Mesothelial cell of epicardium (in vitro differentiated cells): ENCODE measurements at regions not wholly inside any gene's neighbourhood (a gene's known extent, or its start where the extent isn't known, plus 50 kb on each side); places are given as distances from the start of the nearest gene placed in this dataset.

Source experiments
- DNase-seq, 2 experiments: peaks; one replicate each; pipeline ENCODE4 v3.0.0; 2021; ENCODE audit warnings: low spot score in 2 of 2; ENCODE audit not compliant: unreplicated experiment in 2 of 2
- H3K27ac Mint-ChIP-seq: 2 replicates; pipeline ENCODE4 v1.8.0; 2021; ENCODE audit warnings: mixed read lengths
- H3K27me3 Mint-ChIP-seq: 2 replicates; pipeline ENCODE4 v1.8.0; 2021; ENCODE audit warnings: low read depth, mixed read lengths
- H3K36me3 Mint-ChIP-seq: 2 replicates; pipeline ENCODE4 v1.8.0; 2021; ENCODE audit warnings: mixed read lengths
- H3K4me1 Mint-ChIP-seq: 2 replicates; pipeline ENCODE4 v1.8.0; 2021; ENCODE audit warnings: mixed read lengths
- H3K4me3 Mint-ChIP-seq: 2 replicates; pipeline ENCODE4 v1.8.0; 2021; ENCODE audit warnings: mild to moderate bottlenecking, moderate library complexity, mixed read lengths
- H3K9me3 Mint-ChIP-seq: 2 replicates; pipeline ENCODE4 v1.8.0; 2021; ENCODE audit warnings: mixed read lengths
- TF ChIP-seq, protein P1 (sequence below): fragments of 200-600 bp; sonication (generic); IDR thresholded peaks from one replicate; pipeline ENCODE4 v1.5.0; 2021; ENCODE audit warnings: antibody characterized with exemption; ENCODE audit not compliant: unreplicated experiment

DNA sequence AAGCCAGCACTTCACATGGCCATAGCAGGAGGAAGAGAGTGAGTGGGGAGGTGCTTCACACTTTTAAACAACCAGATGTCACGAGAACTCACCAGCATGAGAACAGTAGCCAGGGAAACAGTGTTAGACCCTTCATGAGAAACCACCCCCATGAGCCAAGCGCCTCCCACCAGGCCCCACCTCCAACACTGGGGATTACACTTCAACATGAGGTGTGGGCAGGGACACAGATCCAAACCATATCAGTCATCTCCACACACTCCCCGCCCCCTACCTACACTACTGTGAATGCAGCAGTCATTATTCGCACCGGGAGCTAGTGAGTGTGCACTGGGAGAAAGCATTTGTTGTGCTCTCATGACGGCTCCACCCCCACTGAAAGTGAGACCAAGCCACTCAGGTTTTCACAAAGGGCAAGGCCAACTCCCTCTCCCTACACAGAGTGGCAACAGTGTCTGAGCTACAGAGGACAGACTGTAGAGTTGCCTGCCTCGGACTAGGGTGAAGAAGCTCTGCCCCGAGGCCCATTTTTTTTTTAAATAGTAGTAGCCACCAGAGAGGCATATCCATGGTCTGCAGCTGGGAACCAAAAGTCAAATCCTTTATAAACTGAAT lies 125.6 kb downstream of the BARHL2 start:
- TF ChIP-seq, protein P1, sequence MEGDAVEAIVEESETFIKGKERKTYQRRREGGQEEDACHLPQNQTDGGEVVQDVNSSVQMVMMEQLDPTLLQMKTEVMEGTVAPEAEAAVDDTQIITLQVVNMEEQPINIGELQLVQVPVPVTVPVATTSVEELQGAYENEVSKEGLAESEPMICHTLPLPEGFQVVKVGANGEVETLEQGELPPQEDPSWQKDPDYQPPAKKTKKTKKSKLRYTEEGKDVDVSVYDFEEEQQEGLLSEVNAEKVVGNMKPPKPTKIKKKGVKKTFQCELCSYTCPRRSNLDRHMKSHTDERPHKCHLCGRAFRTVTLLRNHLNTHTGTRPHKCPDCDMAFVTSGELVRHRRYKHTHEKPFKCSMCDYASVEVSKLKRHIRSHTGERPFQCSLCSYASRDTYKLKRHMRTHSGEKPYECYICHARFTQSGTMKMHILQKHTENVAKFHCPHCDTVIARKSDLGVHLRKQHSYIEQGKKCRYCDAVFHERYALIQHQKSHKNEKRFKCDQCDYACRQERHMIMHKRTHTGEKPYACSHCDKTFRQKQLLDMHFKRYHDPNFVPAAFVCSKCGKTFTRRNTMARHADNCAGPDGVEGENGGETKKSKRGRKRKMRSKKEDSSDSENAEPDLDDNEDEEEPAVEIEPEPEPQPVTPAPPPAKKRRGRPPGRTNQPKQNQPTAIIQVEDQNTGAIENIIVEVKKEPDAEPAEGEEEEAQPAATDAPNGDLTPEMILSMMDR: no peak
- H3K27me3 Mint-ChIP-seq: peaks cover 18% of the 10 kb centered on the region
- H3K27ac Mint-ChIP-seq: no peak overlapping the region
- no peak overlapping the region for H3K4me3 Mint-ChIP-seq
- peaks cover 44% of the 10 kb centered on the region for H3K9me3 Mint-ChIP-seq
- DNase-seq: no peak
- H3K36me3 Mint-ChIP-seq: no peaks in the 10 kb centered on the region
- H3K4me1 Mint-ChIP-seq: no peaks in the 10 kb centered on the region

DNA sequence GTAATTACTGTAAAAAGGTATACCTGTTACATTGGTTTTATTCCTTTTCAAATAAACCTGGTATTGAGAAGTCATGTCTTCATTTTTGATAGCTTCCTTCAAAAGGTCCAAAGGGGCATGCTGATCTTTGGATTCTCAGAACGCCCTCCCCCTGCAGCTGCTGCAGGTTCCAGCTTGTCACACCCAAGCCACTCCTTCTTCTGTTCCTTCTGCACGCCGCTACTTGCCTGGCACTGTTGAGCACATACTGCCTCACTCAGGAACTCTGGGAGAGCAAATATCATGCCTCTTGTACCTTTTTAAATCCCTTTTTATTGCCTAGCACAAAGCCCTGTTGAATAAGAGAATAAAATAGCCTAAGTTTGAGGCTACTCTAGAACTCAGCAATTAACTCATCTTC lies 136.9 kb downstream of the BARHL2 start:
- no peak overlapping the region for H3K4me3 Mint-ChIP-seq
- no peak overlapping the region for H3K27ac Mint-ChIP-seq
- peaks cover 7% of the 10 kb centered on the region for H3K27me3 Mint-ChIP-seq
- TF ChIP-seq, protein P1: no peak
- peaks cover 3% of the 10 kb centered on the region for H3K9me3 Mint-ChIP-seq
- no peak for DNase-seq
- H3K36me3 Mint-ChIP-seq: no peaks in the 10 kb centered on the region
- H3K4me1 Mint-ChIP-seq: no peaks in the 10 kb centered on the region

DNA sequence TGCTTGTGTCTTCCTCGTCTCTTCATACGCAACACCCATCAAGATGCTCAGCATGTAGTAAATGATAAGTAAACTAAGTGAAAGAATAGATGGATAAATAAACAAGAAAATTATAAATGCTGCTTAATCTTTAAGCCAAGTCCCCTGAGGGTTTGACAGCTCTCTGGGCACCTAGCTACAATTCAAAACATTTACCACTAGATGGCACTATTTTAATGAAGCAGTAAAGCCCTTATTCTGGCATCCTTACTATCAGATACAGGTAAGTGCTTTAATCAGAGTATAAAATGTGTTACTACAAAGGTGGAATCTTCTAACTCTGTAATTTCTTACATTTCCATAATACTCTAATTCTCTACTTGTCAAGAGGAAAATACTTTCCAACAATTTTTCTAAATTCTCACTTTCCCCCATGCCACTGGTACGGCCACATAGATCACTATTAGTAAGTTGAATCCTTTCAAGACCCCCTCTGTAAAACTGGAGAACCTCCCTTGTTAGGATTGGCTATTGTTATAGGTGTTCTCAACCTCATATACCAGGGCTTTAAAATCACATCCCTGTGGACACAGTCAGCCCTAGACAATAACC lies 137.8 kb downstream of the BARHL2 start:
- H3K4me1 Mint-ChIP-seq: no peaks in the 10 kb centered on the region
- TF ChIP-seq, protein P1: peak; percentile 63
- H3K27me3 Mint-ChIP-seq: peaks cover 7% of the 10 kb centered on the region
- H3K27ac Mint-ChIP-seq: no peak overlapping the region
- peaks cover 3% of the 10 kb centered on the region for H3K9me3 Mint-ChIP-seq
- DNase-seq: no peak
- no peaks in the 10 kb centered on the region for H3K36me3 Mint-ChIP-seq
- H3K4me3 Mint-ChIP-seq: no peak overlapping the region

DNA sequence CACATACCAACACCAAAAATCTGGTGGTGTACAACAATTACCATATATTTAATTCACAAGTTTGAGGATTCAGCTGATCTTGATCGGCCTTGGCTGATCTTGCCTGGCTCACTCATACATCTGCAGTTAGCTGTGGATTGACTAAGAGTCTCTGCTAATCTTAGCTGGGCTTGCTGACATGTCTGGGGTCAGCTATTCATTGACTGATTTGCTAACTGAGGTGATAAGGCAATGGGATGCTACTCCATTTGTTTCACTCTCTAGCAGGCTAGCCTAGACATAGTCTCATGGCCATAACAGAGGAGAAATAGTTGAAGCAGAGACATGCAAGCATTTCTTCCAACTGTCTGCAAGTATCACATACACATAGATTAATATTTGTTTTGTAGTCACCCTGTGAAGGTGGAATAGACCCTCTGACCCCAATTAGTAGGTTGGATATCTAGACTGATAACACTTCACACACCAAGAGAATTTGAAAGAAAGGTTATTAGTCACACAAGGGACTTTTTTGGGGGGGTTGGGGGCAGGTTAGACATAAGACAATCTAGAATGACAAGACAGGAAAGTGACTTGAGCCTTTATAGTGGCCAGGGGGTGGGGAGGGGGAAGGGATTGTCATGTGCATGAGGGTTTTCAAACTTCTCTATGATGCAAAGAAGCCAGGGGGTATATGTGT lies 142.3 kb downstream of the BARHL2 start:
- Mint-ChIP-seq H3K4me1 (no peaks in the 10 kb centered on the region), H3K36me3 (no peaks in the 10 kb centered on the region), H3K27ac (no peak overlapping the region), H3K9me3 (peaks cover 10% of the 10 kb centered on the region), H3K4me3 (no peak overlapping the region), H3K27me3 (peaks cover 2% of the 10 kb centered on the region)
- TF ChIP-seq, protein P1: no peak
- no peak for DNase-seq

DNA sequence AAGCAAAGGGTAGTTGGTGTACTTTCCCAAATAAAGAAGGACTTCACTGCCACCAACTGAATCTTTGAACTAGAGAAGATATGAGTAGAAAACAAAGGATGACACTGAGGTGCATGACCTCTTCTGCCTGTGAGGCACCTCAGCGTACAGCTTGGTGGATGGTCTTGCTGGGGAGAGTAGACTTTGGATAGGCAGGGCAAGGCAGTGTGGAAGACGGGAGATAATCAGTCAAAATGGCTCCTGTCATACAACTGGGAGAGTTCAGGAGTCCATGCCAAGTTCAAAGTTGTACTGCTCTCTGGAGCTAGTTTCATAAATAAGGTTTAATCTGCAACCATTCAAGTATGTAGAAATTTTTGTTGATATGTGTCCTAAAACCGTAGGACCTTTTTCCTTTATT lies 143.4 kb downstream of the BARHL2 start:
- no peak for DNase-seq
- TF ChIP-seq, protein P1: no peak

More for the DNA sequence above, 143.4 kb downstream of the BARHL2 start:
- H3K36me3 Mint-ChIP-seq: no peaks in the 10 kb centered on the region
- no peak overlapping the region for H3K27ac Mint-ChIP-seq
- H3K4me1 Mint-ChIP-seq: no peaks in the 10 kb centered on the region
- no peak overlapping the region for H3K4me3 Mint-ChIP-seq
- H3K27me3 Mint-ChIP-seq: peaks cover 2% of the 10 kb centered on the region
- peaks cover 10% of the 10 kb centered on the region for H3K9me3 Mint-ChIP-seq
